Fibroblast of skin of scalp (primary cell): ENCODE measurements at regions not wholly inside any gene's neighbourhood (a gene's known extent, or its start where the extent isn't known, plus 50 kb on each side); places are given as distances from the start of the nearest gene placed in this dataset.
"Not testable (repeated sequence)": the region's sequence is repeated elsewhere in the genome, so short reads cannot be mapped to it uniquely, and the experiment has no call there.

Experiments
- DNase-seq: peaks from one replicate; pipeline ENCODE4 v3.0.0-alpha.2; 2013

- no peak for DNase-seq
These were observed 88.9 kb downstream of the MOGAT1 start for GRCh38 chr2:222760301-222760897.

GRCh38 chr2:222761888-222762287 lies 90.4 kb downstream of the MOGAT1 start:
- no peak for DNase-seq

GRCh38 chr2:222762342-222762741 lies 90.9 kb downstream of the MOGAT1 start:
- no peak for DNase-seq

GRCh38 chr2:222765883-222766282 lies 94.4 kb downstream of the MOGAT1 start:
- DNase-seq, result not testable (repeated sequence)

- DNase-seq, result not testable (repeated sequence)
These were observed 92.8 kb upstream of the ACSL3 start for GRCh38 chr2:222768019-222768418.

- no peak for DNase-seq
These were observed 91.4 kb upstream of the ACSL3 start for GRCh38 chr2:222769446-222769845.

GRCh38 chr2:222769941-222770340 lies 90.9 kb upstream of the ACSL3 start:
- no peak for DNase-seq

- no peak for DNase-seq
These were observed 89.0 kb upstream of the ACSL3 start for GRCh38 chr2:222771832-222772231.

GRCh38 chr2:222774941-222775340 lies 85.9 kb upstream of the ACSL3 start:
- no peak for DNase-seq

GRCh38 chr2:222776792-222777191 lies 84.0 kb upstream of the ACSL3 start:
- DNase-seq, result no peak

GRCh38 chr2:222778400-222778799 lies 82.4 kb upstream of the ACSL3 start:
- no peak for DNase-seq

GRCh38 chr2:222779145-222779832 lies 81.5 kb upstream of the ACSL3 start:
- DNase-seq, result no peak

GRCh38 chr2:222780051-222780450 lies 80.8 kb upstream of the ACSL3 start:
- DNase-seq, result no peak

GRCh38 chr2:222782201-222782730 lies 78.6 kb upstream of the ACSL3 start:
- DNase-seq, result no peak

GRCh38 chr2:222783592-222783991 lies 77.2 kb upstream of the ACSL3 start:
- no peak for DNase-seq

GRCh38 chr2:222790932-222791331 lies 69.9 kb upstream of the ACSL3 start:
- DNase-seq, result no peak

GRCh38 chr2:222792001-222792611 lies 68.7 kb upstream of the ACSL3 start:
- peak; percentile 13 for DNase-seq

GRCh38 chr2:222794585-222795449 lies 66.0 kb upstream of the ACSL3 start:
- DNase-seq, result no peak

- no peak for DNase-seq
These were observed 65.1 kb upstream of the ACSL3 start for GRCh38 chr2:222795450-222796357.

GRCh38 chr2:222796413-222797103 lies 64.3 kb upstream of the ACSL3 start:
- DNase-seq, result peak; percentile 15

- DNase-seq, result peak; percentile 57
These were observed 63.6 kb upstream of the ACSL3 start for GRCh38 chr2:222797261-222797660.
